Endothelial cell (in vitro differentiated cells): ENCODE measurements at regions not wholly inside any gene's neighbourhood (a gene's known extent, or its start where the extent isn't known, plus 50 kb on each side); places are given as distances from the start of the nearest gene placed in this dataset.

Experiments
- DNase-seq: peaks from one replicate; pipeline ENCODE4 v3.0.0; 2021; ENCODE audit warnings: low spot score
- H3K27ac Mint-ChIP-seq: one replicate; pipeline ENCODE4 v1.8.0; 2021; ENCODE audit warnings: mixed read lengths, inconsistent platforms; ENCODE audit not compliant: unreplicated experiment
- H3K27me3 Mint-ChIP-seq: one replicate; pipeline ENCODE4 v1.8.0; 2021; ENCODE audit warnings: mild to moderate bottlenecking, moderate library complexity, mixed read lengths, inconsistent platforms; ENCODE audit not compliant: unreplicated experiment
- H3K36me3 Mint-ChIP-seq: one replicate; pipeline ENCODE4 v1.8.0; 2021; ENCODE audit warnings: mild to moderate bottlenecking, low read depth, mixed read lengths, inconsistent platforms; ENCODE audit not compliant: unreplicated experiment
- H3K4me1 Mint-ChIP-seq: one replicate; pipeline ENCODE4 v1.8.0; 2021; ENCODE audit warnings: mild to moderate bottlenecking, mixed read lengths, inconsistent platforms; ENCODE audit not compliant: unreplicated experiment
- H3K4me3 Mint-ChIP-seq: one replicate; pipeline ENCODE4 v1.8.0; 2021; ENCODE audit warnings: mild to moderate bottlenecking, mixed read lengths, inconsistent platforms; ENCODE audit not compliant: unreplicated experiment
- H3K9me3 Mint-ChIP-seq: one replicate; pipeline ENCODE4 v1.8.0; 2021; ENCODE audit warnings: mixed read lengths, inconsistent platforms; ENCODE audit not compliant: unreplicated experiment
- CTCF ChIP-seq: fragments of 200-600 bp; sonication (generic); IDR thresholded peaks from one replicate; pipeline ENCODE4 v1.5.0; 2021; ENCODE audit warnings: antibody characterized with exemption; ENCODE audit not compliant: unreplicated experiment

- H3K4me1 Mint-ChIP-seq, result no peaks in the 10 kb centered on the region
- no peak overlapping the region for H3K27ac Mint-ChIP-seq
- no peaks in the 10 kb centered on the region for H3K36me3 Mint-ChIP-seq
- H3K9me3 Mint-ChIP-seq, result no peaks in the 10 kb centered on the region
- H3K27me3 Mint-ChIP-seq, result no peaks in the 10 kb centered on the region
- no peak for TF ChIP-seq CTCF
- H3K4me3 Mint-ChIP-seq, result no peak overlapping the region
- no peak for DNase-seq
Observed at GRCh38 chr3:182699550-182700170, 93.6 kb upstream of the ATP11B start.

- no peak overlapping the region for H3K27ac Mint-ChIP-seq
- H3K4me3 Mint-ChIP-seq, result no peak overlapping the region
- DNase-seq, result no peak
- TF ChIP-seq CTCF, result no peak
- no peaks in the 10 kb centered on the region for H3K27me3 Mint-ChIP-seq
- H3K36me3 Mint-ChIP-seq, result no peaks in the 10 kb centered on the region
- no peaks in the 10 kb centered on the region for H3K9me3 Mint-ChIP-seq
- no peaks in the 10 kb centered on the region for H3K4me1 Mint-ChIP-seq
Observed at GRCh38 chr3:182702216-182702615, 91.1 kb upstream of the ATP11B start.

GRCh38 chr3:182703233-182703632 lies 90.1 kb upstream of the ATP11B start:
- DNase-seq, result no peak
- no peaks in the 10 kb centered on the region for H3K27me3 Mint-ChIP-seq
- no peak overlapping the region for H3K27ac Mint-ChIP-seq
- H3K4me1 Mint-ChIP-seq, result peaks cover 2% of the 10 kb centered on the region
- no peak for TF ChIP-seq CTCF
- no peaks in the 10 kb centered on the region for H3K9me3 Mint-ChIP-seq
- no peak overlapping the region for H3K4me3 Mint-ChIP-seq
- H3K36me3 Mint-ChIP-seq, result no peaks in the 10 kb centered on the region

- TF ChIP-seq CTCF, result no peak
- H3K27ac Mint-ChIP-seq, result no peak overlapping the region
- H3K27me3 Mint-ChIP-seq, result no peaks in the 10 kb centered on the region
- DNase-seq, result no peak
- H3K36me3 Mint-ChIP-seq, result no peaks in the 10 kb centered on the region
- no peaks in the 10 kb centered on the region for H3K9me3 Mint-ChIP-seq
- H3K4me3 Mint-ChIP-seq, result no peak overlapping the region
- peaks cover 2% of the 10 kb centered on the region for H3K4me1 Mint-ChIP-seq
Observed at GRCh38 chr3:182704926-182705325, 88.4 kb upstream of the ATP11B start.

- DNase-seq, result no peak
- Mint-ChIP-seq H3K4me1 (peaks cover 7% of the 10 kb centered on the region), H3K27me3 (no peaks in the 10 kb centered on the region), H3K9me3 (no peaks in the 10 kb centered on the region), H3K27ac (no peak overlapping the region), H3K36me3 (no peaks in the 10 kb centered on the region), H3K4me3 (no peak overlapping the region)
- no peak for TF ChIP-seq CTCF
Observed at GRCh38 chr3:182708810-182709209, 84.5 kb upstream of the ATP11B start.
